Panc1 (cell line): ENCODE measurements at regions not wholly inside any gene's neighbourhood (a gene's known extent, or its start where the extent isn't known, plus 50 kb on each side); places are given as distances from the start of the nearest gene placed in this dataset.

ENCODE experiments used
- ATAC-seq: fragments of 200-7000 bp; cut with Tn5 transposase; 2 replicates; pipeline ENCODE4 v1.9.1; 2020; ENCODE audit warnings: mild to moderate bottlenecking, moderate library complexity
- BruUV-seq: library from RNA; stranded (reverse); fragments of 400-500 nt; replicated peaks from 2 replicates; lab custom pipeline; 2021; lab: Mats Ljungman, UMichigan
- CTCF ChIA-PET: fragments of 300-600 bp; sonication (Branson Sonifier 250); formaldehyde crosslinking; loops from one replicate; lab custom pipeline; 2022; ENCODE audit warnings: antibody characterized with exemption; lab: Charles Lee
- POLR2A ChIA-PET: fragments of 300-600 bp; sonication (Branson Sonifier 250); formaldehyde crosslinking; loops from one replicate; lab custom pipeline; 2022; ENCODE audit warnings: antibody characterized with exemption; lab: Charles Lee
- DNase-seq: peaks from one replicate; pipeline ENCODE4 v3.0.0-alpha.2; 2010; ENCODE audit warnings: low read depth, low spot score
- H3K27ac ChIP-seq: 2 replicates; pipeline ENCODE4 v1.5.1; 2011; ENCODE audit warnings: mild to moderate bottlenecking, low read length, inconsistent platforms
- H3K27me3 ChIP-seq: fragments of 200-500 bp; sonication (Bioruptor generic); 2 replicates; pipeline ENCODE4 v1.6.0; 2014; ENCODE audit warnings: low read length, inconsistent platforms; ENCODE audit not compliant: control insufficient read depth, insufficient read depth
- H3K36me3 ChIP-seq: fragments of 200-500 bp; sonication (Bioruptor generic); 2 replicates; pipeline ENCODE4 v1.5.1; 2014; ENCODE audit warnings: inconsistent platforms, mild to moderate bottlenecking, low read length, moderate library complexity; ENCODE audit not compliant: control insufficient read depth, insufficient read depth
- H3K4me1 ChIP-seq: 2 replicates; pipeline ENCODE4 v1.5.1; 2011; ENCODE audit warnings: inconsistent platforms, mild to moderate bottlenecking, low read length, moderate library complexity; ENCODE audit not compliant: control insufficient read depth, insufficient read depth
- H3K4me3 ChIP-seq, 2 experiments: 2 replicates each; pipeline ENCODE4 v1.5.1; 2011 to 2012; ENCODE audit warnings: low read depth in 2 of 2, low read length in 2 of 2, mild to moderate bottlenecking in 2 of 2, inconsistent platforms in 1 of 2, moderate library complexity in 1 of 2
- H3K9me3 ChIP-seq: fragments of 200-500 bp; sonication (Bioruptor generic); 2 replicates; pipeline ENCODE4 v1.5.1; 2014; ENCODE audit warnings: low read depth, mild to moderate bottlenecking, inconsistent platforms, low read length, moderate library complexity; ENCODE audit not compliant: control insufficient read depth, insufficient read depth
- POLR2AphosphoS5 ChIP-seq: IDR thresholded peaks from 2 replicates; pipeline ENCODE4 v1.6.1; 2012; ENCODE audit warnings: mild to moderate bottlenecking, low read depth, low read length, moderate library complexity
- SIN3A ChIP-seq: IDR thresholded peaks from 2 replicates; pipeline ENCODE4 v1.6.1; 2012; ENCODE audit warnings: low read depth, mild to moderate bottlenecking, low read length, moderate library complexity, borderline replicate concordance; ENCODE audit not compliant: insufficient read depth
- TCF7L2 ChIP-seq: IDR thresholded peaks from 2 replicates; pipeline ENCODE4 v1.6.1; 2011; ENCODE audit warnings: mild to moderate bottlenecking, low read depth, low read length, inconsistent platforms
- in situ Hi-C: cut with HindIII; loops from 2 replicates; pipeline ENCODE4 v1.10.0; 2016; ENCODE audit warnings: low sequenced_read_pairs, low pct_unique_long_range_greater_than_20kb
- intact Hi-C: fragments of 100-400 bp; cut with micrococcal nuclease; formaldehyde crosslinking; loops from one replicate; pipeline ENCODE4 v1.10.0; 2022; ENCODE audit not compliant: unreplicated experiment
- TF ChIP-seq, protein P1 (sequence below): fragments of 450-650 bp; IDR thresholded peaks from 2 replicates; pipeline ENCODE4 v1.5.1; 2017; ENCODE audit warnings: mild to moderate bottlenecking
- TF ChIP-seq, protein P2 (sequence below), 2 experiments: IDR thresholded peaks; 2 replicates each; pipeline ENCODE4 v1.6.1; 2011 to 2012; ENCODE audit warnings: low read depth in 2 of 2, control low read depth in 1 of 2, low read length in 1 of 2, mild to moderate bottlenecking in 1 of 2, moderate library complexity in 1 of 2; ENCODE audit not compliant: insufficient read depth in 1 of 2

DNA sequence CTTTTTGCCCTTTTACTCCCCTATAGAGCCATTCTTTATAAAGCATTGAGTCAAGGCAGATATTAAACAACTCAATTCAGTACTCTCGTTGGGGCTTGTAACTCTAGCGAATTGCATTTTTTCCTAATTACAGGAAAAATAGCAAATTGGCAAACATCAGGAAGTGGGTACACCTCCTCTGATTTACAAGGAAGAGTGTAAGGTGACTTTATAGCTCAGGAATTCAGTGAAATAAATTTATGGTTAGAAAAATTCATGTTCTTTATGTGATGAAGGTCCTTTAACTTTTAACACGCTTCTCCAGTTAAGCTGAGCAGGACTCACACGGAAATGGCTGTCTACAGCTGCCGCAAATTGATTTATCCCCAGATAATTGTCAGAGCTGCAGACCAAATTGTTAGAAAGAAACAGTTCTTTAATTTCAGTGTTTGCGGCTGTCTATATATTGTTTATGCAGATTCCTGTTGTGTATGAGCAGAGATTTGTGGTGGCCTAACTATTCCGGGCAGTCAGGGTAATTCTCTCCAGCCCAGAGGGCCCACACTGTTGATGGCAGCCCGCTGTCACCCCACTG lies 151.1 kb upstream of the MKI67 start:
- no peak overlapping the region for H3K4me3 ChIP-seq
- POLR2A ChIA-PET: no interaction called here
- ATAC-seq (no peak), DNase-seq (no peak)
- BruUV-seq: no TSS peak
- CTCF ChIA-PET: no interaction called here
- intact Hi-C loops: no loop called here
- in situ Hi-C loops: no loop called here
- H3K27ac ChIP-seq: no peak overlapping the region
- TF ChIP-seq, protein P1, sequence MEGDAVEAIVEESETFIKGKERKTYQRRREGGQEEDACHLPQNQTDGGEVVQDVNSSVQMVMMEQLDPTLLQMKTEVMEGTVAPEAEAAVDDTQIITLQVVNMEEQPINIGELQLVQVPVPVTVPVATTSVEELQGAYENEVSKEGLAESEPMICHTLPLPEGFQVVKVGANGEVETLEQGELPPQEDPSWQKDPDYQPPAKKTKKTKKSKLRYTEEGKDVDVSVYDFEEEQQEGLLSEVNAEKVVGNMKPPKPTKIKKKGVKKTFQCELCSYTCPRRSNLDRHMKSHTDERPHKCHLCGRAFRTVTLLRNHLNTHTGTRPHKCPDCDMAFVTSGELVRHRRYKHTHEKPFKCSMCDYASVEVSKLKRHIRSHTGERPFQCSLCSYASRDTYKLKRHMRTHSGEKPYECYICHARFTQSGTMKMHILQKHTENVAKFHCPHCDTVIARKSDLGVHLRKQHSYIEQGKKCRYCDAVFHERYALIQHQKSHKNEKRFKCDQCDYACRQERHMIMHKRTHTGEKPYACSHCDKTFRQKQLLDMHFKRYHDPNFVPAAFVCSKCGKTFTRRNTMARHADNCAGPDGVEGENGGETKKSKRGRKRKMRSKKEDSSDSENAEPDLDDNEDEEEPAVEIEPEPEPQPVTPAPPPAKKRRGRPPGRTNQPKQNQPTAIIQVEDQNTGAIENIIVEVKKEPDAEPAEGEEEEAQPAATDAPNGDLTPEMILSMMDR: no peak
- no peak for TF ChIP-seq SIN3A
- no peak for TF ChIP-seq POLR2AphosphoS5
- TF ChIP-seq TCF7L2: no peak
- TF ChIP-seq, protein P2, sequence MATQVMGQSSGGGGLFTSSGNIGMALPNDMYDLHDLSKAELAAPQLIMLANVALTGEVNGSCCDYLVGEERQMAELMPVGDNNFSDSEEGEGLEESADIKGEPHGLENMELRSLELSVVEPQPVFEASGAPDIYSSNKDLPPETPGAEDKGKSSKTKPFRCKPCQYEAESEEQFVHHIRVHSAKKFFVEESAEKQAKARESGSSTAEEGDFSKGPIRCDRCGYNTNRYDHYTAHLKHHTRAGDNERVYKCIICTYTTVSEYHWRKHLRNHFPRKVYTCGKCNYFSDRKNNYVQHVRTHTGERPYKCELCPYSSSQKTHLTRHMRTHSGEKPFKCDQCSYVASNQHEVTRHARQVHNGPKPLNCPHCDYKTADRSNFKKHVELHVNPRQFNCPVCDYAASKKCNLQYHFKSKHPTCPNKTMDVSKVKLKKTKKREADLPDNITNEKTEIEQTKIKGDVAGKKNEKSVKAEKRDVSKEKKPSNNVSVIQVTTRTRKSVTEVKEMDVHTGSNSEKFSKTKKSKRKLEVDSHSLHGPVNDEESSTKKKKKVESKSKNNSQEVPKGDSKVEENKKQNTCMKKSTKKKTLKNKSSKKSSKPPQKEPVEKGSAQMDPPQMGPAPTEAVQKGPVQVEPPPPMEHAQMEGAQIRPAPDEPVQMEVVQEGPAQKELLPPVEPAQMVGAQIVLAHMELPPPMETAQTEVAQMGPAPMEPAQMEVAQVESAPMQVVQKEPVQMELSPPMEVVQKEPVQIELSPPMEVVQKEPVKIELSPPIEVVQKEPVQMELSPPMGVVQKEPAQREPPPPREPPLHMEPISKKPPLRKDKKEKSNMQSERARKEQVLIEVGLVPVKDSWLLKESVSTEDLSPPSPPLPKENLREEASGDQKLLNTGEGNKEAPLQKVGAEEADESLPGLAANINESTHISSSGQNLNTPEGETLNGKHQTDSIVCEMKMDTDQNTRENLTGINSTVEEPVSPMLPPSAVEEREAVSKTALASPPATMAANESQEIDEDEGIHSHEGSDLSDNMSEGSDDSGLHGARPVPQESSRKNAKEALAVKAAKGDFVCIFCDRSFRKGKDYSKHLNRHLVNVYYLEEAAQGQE (IDR thresholded peaks at IDR 0.05; ENCODE audit: insufficient read depth in 1 of 2, low read depth in 2 of 2, low read length in 1 of 2): no peak
- no peaks in the 10 kb centered on the region for H3K9me3 ChIP-seq
- peaks cover 12% of the 10 kb centered on the region for H3K27me3 ChIP-seq
- no peaks in the 10 kb centered on the region for H3K36me3 ChIP-seq
- no peaks in the 10 kb centered on the region for H3K4me1 ChIP-seq

DNA sequence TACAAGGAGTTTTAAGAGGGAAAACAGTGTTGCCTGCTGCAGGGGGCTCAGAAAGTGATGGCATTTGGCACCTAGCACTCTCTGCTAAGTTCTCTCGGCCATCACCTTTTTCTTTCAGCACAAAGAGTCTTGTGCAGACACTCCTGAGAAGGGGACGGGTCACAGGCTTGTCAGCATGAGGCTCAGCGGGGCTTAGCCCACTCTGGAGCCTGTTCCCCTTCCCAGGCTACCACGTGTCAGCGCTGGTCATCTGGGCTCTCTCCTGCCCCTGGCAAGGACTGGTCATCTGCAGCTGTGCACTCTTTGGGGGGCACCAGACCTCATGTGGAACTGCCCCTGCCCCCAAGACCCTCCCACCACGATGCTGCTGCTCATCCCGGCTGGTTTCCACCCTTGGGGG lies 152.1 kb upstream of the MKI67 start:
- intact Hi-C loops (no loop called here), in situ Hi-C loops (no loop called here)
- CTCF ChIA-PET: no interaction called here
- Histone ChIP-seq H3K9me3 (no peaks in the 10 kb centered on the region), H3K27me3 (peaks cover 12% of the 10 kb centered on the region), H3K27ac (no peak overlapping the region), H3K4me3 (no peak overlapping the region), H3K36me3 (no peaks in the 10 kb centered on the region), H3K4me1 (no peaks in the 10 kb centered on the region)
- POLR2A ChIA-PET: no interaction called here
- TF ChIP-seq POLR2AphosphoS5 (no peak), SIN3A (no peak)
- TF ChIP-seq, protein P1: no peak
- DNase-seq: no peak
- no peak for ATAC-seq
- BruUV-seq: no TSS peak
